GM18507 (cell line): ENCODE measurements at regions not wholly inside any gene's neighbourhood (a gene's known extent, or its start where the extent isn't known, plus 50 kb on each side); places are given as distances from the start of the nearest gene placed in this dataset.
"Not testable (repeated sequence)": the region's sequence is repeated elsewhere in the genome, so short reads cannot be mapped to it uniquely, and the experiment has no call there.

Source experiments
- DNase-seq: peaks from one replicate; pipeline ENCODE4 v3.0.0; 2011; ENCODE audit warnings: low read depth; ENCODE audit not compliant: insufficient read length; ENCODE audit errors: extremely low spot score
- FAIRE-seq: peaks from 2 replicates; lab custom pipeline; 2011; peaks lifted over from hg19 to GRCh38; lab: Jason Lieb, UNC

DNA sequence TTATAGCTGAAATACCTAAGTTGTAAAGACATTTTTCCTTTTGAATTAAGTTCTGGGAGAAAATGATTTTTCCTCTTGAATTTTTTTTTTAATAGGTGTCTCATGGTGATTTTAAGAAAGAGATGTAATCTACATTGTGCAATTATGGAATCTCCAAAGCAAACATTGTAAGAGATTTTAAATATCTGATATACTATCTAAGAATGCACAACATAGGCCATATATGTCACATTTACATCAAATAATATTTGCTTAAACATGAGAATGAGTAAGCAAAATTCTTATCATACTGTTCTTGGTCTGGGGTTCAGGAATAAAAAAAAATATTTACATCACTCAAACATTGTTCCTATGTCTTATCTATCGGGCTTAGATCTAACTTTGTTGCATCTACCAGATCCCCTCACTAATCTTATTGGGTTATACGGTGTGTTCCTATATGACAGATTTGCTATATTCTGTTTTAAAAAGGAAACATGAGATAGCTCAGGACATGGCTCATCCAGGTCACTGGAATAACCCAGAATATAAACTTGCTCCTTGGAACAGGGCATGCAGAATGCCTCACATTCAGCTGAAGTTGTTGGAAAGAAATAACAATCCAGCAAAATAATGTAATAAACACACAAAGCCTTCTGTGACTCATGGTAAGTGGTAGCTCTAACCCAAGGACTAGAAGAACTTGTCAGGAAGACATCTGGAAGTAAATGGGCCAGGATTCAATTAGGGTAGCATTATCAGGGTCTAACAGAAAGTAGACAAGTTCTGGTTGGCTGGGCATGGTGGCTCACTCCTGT lies 794.7 kb downstream of the IPMK start:
- DNase-seq (no peak), FAIRE-seq (no peak)

GRCh38 chr10:57468894-57469432 lies 798.7 kb downstream of the IPMK start:
- FAIRE-seq (no peak), DNase-seq (no peak)

GRCh38 chr10:57465155-57465554 lies 802.5 kb downstream of the IPMK start:
- FAIRE-seq (no peak), DNase-seq (no peak)

- no peak for FAIRE-seq
- no peak for DNase-seq
These were observed 807.2 kb downstream of the IPMK start for GRCh38 chr10:57460540-57460939.

- FAIRE-seq (no peak), DNase-seq (no peak)
These were observed 809.7 kb downstream of the IPMK start for GRCh38 chr10:57457972-57458512.

- FAIRE-seq (no peak), DNase-seq (no peak)
These were observed 837.3 kb downstream of the IPMK start for GRCh38 chr10:57430376-57430775.

- FAIRE-seq = no peak
- DNase-seq = no peak
These were observed 846.8 kb downstream of the IPMK start for GRCh38 chr10:57420881-57421280.

DNA sequence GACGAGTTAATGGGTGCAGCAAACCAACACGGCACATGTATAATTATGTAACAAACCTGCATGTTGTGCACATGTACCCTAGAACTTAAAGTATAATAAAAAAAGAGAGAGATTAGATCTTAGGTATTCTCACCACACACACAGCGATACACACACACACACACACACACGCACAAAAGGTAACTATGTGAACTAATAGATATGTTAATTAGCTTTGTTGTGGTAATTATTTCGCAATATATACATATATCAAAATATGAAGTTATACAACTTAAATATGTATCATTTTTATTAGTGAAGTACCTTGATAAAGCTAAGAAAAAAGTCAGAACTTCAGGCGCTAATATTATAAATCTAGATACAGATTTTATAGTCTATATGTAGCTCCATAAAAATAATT lies 849.2 kb downstream of the IPMK start:
- DNase-seq (no peak), FAIRE-seq (no peak)

DNA sequence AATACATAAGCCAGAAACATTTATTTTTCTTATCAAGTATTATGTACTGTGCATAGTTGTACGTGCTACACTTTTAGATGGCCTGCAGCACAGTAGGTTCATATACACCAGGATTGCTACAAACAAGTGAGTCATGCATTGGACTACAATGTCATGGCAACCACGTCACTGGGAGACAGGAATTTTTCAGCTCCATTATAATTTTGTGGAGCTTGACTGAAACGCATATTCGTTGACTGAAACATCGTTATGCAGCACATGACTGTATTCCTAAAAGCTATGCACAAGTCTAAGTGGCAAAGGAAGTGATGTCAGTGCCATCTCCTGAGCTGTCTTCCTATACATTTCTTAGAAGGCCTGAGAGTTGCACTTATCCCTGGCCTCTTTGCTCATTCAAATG lies 871.8 kb downstream of the IPMK start:
- FAIRE-seq (no peak), DNase-seq (no peak)

DNA sequence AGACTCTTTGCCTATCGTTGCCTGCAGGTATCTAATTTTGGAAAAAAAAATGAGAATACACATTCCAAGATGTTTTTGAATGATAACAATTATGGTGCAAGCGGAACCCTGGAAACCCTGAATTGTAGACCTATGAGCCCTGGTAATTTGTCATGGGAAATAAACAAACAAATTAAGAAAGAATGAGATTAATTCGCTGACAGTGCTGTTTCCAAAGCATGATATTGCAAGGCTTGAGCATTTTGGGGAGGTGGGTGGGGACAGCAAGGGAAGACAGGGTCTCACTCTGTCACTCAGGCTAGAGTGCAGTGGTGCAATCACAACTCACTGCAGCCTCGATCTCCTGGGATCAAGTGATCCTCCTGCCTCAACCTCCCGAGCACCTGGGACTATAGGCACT lies 900.3 kb downstream of the IPMK start:
- DNase-seq (no peak), FAIRE-seq (no peak)

DNA sequence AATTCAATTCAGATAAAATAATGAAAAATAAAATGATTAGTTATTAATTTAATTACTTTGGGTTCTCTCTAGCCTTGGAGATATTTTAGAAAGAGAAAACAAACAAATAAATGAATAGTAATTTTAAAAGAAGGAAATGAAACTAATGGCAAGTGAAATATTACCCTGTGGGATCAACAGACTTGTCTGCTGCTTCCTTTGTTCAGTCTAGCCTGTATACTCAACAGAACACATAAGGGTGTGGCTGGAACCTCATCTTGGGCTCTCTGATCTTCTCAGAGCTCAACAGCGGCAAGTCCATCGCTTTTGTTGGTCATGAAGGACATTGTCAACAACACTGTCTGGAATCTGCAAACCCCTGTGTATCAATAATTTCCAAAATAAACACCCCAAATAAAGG lies 904.9 kb downstream of the IPMK start:
- no peak for DNase-seq
- FAIRE-seq = no peak

GRCh38 chr10:57353403-57354003 lies 914.2 kb downstream of the IPMK start:
- FAIRE-seq (no peak), DNase-seq (no peak)

- FAIRE-seq (no peak), DNase-seq (no peak)
These were observed 916.6 kb downstream of the IPMK start for GRCh38 chr10:57351076-57351475.

GRCh38 chr10:57341294-57341693 lies 926.4 kb downstream of the IPMK start:
- DNase-seq = no peak
- FAIRE-seq = no peak

DNA sequence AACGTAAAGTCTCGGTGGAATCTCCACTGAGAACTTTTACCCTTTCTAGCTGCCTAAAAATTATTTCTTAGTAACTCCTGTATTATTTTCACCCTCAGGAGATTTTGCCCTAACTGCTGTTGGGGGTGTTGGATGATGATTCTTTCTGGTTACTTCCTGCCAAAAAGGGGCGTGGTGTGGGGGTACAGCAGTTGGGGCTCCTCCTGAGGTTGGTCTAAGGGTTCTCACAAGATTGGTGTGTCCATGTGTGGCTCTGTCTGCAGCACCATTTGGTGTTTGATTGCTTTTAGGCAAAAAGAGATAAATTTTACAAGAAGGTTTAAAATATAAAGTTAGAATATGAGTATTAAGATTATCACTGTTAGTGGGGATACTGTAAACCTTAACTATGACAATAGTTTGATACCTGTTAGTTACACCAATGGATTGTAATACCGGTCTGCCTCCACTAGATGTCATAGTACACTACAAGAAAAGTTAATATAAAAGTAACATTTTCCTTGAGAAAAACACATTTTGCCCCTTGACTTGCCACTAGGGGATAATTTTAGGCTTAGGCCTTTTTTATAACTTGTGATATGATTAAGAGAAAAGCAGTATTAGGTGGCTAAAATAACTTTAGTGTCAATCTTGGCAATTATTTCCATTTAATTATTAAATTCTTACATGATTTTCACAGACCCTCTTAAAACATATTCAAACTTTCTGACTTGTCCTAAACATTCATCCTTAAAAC lies 928.7 kb downstream of the IPMK start:
- FAIRE-seq = peak; percentile 69
- peak; percentile 1 for DNase-seq

DNA sequence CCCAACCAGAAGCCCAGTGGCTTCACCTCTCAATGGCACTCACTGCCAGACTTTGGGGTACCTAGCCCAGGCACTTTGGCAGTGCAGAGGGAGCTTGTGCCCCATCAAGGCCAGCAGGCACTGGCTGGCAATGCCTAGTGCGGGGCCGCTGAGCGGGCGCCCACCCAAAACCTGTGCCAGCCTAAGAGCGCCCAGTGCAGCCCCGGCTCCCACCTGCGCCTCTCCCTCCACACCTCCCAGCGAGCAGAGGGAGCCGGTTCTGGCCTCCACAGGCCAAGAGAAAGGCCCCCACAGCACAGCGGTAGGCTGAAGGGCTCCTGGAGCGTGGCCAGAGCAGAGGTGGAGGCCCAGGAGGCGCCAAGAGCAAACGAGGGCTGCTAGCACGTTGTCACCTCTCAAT lies 930.8 kb downstream of the IPMK start:
- DNase-seq (no peak), FAIRE-seq (no peak)

- FAIRE-seq (no peak), DNase-seq (no peak)
These were observed 931.4 kb downstream of the IPMK start for GRCh38 chr10:57336341-57336740.

DNA sequence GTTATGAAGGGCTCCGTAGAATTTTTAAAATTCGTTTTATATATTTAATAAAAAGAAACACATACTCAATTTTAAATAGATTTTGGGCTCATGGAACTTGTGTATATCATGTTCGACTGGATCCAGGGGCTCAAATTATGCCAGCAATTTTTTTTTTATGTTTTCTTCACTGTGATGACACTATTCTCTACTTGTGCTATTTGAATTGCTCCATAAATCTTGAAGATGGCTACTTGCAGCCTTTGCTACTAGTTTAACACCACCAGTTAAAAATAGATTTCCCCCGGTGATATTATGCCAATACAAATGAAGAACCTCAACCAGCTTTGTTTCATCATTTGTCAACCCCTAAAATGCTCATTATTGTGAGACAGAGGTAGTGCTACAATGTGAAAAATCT lies 933.2 kb downstream of the IPMK start:
- FAIRE-seq (no peak), DNase-seq (no peak)

DNA sequence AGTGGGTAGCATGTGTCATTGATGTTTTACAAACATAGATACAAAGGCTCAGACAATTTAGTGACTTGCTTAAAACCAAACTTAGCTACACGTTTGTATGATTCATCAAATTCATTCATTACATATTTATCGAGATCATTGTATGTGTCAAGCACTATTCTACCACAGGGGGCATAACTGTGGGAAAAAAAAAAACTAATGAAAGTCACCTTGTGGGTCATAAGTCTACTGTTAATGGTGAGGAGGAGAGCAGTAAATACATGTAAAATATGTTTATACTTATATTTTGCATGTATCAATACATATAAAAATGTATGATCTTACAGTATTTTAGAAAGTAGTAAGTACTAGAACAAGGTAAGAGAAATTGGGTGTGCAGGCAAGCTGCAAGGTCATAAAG lies 933.8 kb downstream of the IPMK start:
- no peak for DNase-seq
- FAIRE-seq = no peak

DNA sequence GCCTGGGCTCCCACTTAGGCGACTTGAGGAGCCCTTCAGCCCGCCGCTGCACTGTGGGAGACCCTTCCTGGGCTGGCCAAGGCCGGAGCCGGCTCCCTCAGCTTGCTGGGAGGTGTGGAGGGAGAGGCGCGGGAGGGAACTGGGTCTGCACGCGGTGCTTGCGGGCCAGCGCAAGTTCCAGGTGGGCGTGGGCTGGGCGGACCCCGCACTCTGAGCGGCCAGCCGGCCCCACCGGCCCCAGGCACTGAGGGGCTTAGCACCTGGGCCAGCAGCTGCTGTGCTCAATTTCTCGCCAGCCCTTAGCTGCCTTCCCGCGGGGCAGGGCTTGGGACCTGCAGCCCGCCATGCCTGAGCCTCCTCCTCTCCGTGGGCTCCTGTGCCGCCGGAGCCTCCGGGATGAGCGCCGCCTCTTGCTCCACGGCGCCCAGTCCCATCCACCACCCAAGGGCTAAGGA lies 946.3 kb downstream of the IPMK start:
- FAIRE-seq, DNase-seq: not testable (repeated sequence)
